Fibroblast of villous mesenchyme (primary cell): ENCODE measurements at regions not wholly inside any gene's neighbourhood (a gene's known extent, or its start where the extent isn't known, plus 50 kb on each side); places are given as distances from the start of the nearest gene placed in this dataset.

Experiments used
- DNase-seq: peaks from one replicate; pipeline ENCODE4 v3.0.0-alpha.2; 2010; ENCODE audit warnings: low read depth
- H3K4me3 ChIP-seq: 2 replicates; pipeline ENCODE4 v1.5.1; 2011; ENCODE audit warnings: low read depth, mild to moderate bottlenecking, low read length
- TF ChIP-seq, protein P1 (sequence below): IDR thresholded peaks from 2 replicates; pipeline ENCODE4 v1.5.1; 2012; ENCODE audit warnings: low read depth, mild to moderate bottlenecking, low read length; ENCODE audit not compliant: insufficient read depth

DNA sequence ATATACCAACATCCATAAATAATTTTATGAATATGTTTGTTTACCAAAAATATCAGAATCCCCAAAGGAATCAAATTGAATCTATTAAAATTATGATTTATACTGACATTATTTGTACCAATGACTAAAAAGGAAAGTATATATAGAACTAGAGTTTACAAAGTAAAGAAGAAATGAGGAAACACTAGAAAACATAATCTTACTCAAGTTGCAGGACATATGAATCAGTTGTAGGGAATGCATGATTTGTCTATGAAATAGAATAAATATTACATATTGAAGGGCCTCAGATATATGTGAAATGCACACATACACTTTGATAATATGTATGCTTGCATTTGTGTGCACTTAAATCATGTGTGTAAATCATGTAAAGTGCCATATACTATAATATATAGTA is 1466.4 kb downstream of the EFNB2 start:
- H3K4me3 ChIP-seq: no peak overlapping the region
- DNase-seq: no peak
- TF ChIP-seq, protein P1, sequence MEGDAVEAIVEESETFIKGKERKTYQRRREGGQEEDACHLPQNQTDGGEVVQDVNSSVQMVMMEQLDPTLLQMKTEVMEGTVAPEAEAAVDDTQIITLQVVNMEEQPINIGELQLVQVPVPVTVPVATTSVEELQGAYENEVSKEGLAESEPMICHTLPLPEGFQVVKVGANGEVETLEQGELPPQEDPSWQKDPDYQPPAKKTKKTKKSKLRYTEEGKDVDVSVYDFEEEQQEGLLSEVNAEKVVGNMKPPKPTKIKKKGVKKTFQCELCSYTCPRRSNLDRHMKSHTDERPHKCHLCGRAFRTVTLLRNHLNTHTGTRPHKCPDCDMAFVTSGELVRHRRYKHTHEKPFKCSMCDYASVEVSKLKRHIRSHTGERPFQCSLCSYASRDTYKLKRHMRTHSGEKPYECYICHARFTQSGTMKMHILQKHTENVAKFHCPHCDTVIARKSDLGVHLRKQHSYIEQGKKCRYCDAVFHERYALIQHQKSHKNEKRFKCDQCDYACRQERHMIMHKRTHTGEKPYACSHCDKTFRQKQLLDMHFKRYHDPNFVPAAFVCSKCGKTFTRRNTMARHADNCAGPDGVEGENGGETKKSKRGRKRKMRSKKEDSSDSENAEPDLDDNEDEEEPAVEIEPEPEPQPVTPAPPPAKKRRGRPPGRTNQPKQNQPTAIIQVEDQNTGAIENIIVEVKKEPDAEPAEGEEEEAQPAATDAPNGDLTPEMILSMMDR: no peak

DNA sequence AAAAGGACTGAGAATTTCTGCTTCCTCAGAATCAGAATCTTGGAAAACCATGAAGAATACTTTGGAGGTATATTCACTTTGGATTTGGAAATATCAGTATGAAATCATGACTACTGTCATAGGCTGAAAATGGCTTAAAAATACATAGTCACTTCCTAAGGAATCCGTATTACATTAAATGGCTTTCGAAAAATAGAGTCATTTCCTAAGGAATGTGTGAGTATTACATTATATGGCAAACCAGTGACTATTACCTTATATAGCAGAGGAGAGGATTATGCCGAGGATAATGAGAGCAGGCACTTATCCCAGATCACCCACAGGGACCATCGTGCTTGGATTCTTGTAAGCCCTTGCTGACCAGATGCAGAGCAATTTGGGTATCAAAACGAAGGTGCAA is 1471.8 kb downstream of the EFNB2 start:
- TF ChIP-seq, protein P1: no peak
- H3K4me3 ChIP-seq: no peak overlapping the region
- no peak for DNase-seq

DNA sequence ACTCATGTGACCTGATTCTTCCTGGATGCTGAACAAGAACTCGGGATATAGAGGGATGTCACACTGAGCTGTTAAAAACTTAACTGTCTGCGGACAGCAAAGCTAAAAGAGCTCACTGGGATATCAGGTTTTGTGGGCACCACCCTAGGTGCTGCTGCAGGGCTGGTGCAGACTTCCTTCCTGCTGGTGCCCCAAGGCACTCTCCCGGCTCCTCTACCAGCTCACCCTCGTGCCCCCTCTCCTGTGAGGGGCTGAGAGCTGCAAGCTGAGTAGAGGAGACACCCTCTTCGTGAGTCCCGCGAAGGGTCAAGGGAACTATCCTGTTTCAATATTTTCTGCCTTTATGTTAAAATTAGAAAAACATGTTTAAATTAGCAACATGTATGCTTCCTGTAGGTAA is 1475.7 kb downstream of the EFNB2 start:
- TF ChIP-seq, protein P1: no peak
- DNase-seq: no peak
- no peak overlapping the region for H3K4me3 ChIP-seq

DNA sequence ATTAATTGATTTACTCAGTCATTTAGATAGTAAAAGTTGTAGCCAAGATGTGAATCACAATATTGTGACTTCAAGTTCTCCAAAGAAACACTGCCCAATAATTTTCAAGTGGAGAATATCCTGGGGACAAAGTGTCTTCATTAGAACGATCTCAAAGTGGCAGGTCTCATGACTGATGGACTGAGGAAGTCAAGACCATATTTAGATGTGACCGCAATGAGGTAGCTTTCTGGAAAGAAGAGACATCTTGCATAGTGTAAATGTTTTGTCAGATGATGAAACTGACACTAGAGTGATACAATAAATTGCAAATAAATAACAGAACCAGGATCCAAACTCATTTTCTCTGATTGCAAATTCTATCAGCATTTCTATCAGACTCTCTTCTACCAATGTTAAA is 1476.9 kb downstream of the EFNB2 start:
- H3K4me3 ChIP-seq: no peak overlapping the region
- TF ChIP-seq, protein P1: no peak
- DNase-seq: no peak

DNA sequence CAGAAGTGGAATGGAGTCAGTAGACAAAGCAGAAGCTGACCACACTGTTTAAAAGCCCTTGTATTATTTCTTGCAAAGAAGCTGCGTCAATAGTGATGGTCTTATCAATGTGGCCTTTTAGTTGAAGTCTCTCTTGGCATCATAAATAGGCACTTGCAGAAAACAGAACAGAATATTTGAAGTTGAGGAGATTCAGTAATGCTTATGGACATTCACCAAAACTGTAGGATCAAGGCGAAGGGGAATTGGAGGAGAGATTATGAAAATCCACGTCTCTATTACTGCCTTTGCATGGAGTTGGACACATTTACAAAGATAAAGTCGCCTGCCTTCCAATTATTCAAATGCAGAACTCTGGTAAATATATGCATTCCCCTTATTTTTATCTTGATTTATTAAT is 1482.8 kb downstream of the EFNB2 start:
- DNase-seq: no peak
- TF ChIP-seq, protein P1: no peak
- H3K4me3 ChIP-seq: no peak overlapping the region

DNA sequence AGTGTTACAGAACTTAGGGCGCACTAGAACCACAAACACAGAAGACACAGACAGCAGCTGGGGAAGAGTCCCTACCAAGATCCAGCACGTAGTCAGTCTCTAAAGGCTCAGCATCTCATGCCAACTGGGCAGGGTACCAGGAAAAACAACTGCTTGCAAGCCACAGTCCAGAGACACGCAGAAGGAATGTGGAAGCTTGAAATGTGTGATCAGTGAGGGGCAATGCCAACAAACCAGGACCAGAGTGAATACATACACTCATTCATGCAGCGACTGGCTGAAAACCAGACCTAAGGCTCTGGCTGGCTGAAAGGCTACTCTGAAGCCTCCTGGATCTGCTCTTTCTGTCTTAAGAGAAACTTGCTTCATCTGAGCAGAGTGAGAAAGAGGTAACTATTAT is 1484.8 kb downstream of the EFNB2 start:
- H3K4me3 ChIP-seq: no peak overlapping the region
- TF ChIP-seq, protein P1: no peak
- DNase-seq: no peak

DNA sequence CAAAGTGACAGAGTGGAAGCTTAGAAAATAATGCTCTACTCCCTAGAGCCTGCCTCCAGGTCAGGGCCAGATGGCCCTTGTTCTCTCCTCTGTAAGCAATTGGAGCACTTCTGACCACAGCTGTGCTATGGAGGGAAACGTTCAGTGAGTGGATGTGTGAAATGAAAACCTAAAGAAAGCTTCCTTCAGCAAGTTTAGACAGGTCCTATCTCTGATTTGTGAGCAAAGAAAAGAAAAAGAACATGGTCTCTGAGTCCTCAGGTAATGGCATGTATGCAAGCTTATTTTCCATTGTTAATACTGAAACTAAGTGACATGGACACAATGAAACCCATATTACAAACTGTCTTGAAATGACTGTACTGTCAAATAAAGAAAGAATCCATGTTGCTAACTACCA is 1486.8 kb downstream of the EFNB2 start:
- DNase-seq: no peak
- no peak overlapping the region for H3K4me3 ChIP-seq
- TF ChIP-seq, protein P1: no peak
